HUES6 (cell line): ENCODE measurements at regions not wholly inside any gene's neighbourhood (a gene's known extent, or its start where the extent isn't known, plus 50 kb on each side); places are given as distances from the start of the nearest gene placed in this dataset.
"Not testable (repeated sequence)": the region's sequence is repeated elsewhere in the genome, so short reads cannot be mapped to it uniquely, and the experiment has no call there.

ENCODE experiments used
- H3K27ac ChIP-seq: 2 replicates; pipeline ENCODE4 v1.7.0; 2013; ENCODE audit warnings: low read depth, mild to moderate bottlenecking, low read length, inconsistent platforms
- H3K27me3 ChIP-seq: 2 replicates; pipeline ENCODE4 v1.6.1; 2013; ENCODE audit warnings: low read length; ENCODE audit not compliant: control insufficient read depth, insufficient read depth
- H3K36me3 ChIP-seq: 2 replicates; pipeline ENCODE4 v1.6.1; 2013; ENCODE audit warnings: low read length; ENCODE audit not compliant: control insufficient read depth, insufficient read depth
- H3K4me1 ChIP-seq: 2 replicates; pipeline ENCODE4 v1.6.1; 2013; ENCODE audit warnings: low read length; ENCODE audit not compliant: control insufficient read depth, insufficient read depth
- H3K4me3 ChIP-seq: 2 replicates; pipeline ENCODE4 v1.5.1; 2013; ENCODE audit warnings: low read depth, low read length
- H3K9ac ChIP-seq: one replicate; pipeline ENCODE4 v1.6.1; 2013; ENCODE audit warnings: mild to moderate bottlenecking, low read length
- H3K9me3 ChIP-seq: 2 replicates; pipeline ENCODE4 v1.6.1; 2013; ENCODE audit warnings: low read depth, low read length; ENCODE audit not compliant: control insufficient read depth, insufficient read depth

DNA sequence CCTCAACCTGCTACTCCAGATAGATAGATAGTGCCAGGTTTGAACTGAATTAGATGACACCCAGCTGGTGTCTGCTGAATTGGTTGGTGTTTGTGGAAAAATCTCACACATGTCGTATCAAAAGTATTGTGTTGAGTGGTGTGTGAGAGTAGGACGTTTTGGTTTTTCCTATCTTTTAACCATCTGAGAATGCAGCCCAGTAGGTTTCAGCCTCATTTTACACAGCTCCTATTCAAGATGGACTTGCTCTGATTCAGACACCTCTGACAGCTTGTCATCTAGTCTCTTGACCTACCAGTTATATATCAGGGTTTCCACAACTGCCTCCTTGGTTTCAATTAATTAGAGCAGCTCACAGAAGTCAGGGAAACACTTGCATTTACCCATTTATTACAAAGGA, 254.4 kb downstream of the KTN1 start:
- Histone ChIP-seq H3K27ac (no peak overlapping the region), H3K27me3 (no peaks in the 10 kb centered on the region), H3K9ac (no peak overlapping the region), H3K36me3 (no peaks in the 10 kb centered on the region), H3K4me1 (no peaks in the 10 kb centered on the region), H3K9me3 (no peaks in the 10 kb centered on the region), H3K4me3 (no peak overlapping the region)

GRCh38 chr14:55835985-55836384, 256.0 kb downstream of the KTN1 start:
- no peak overlapping the region for H3K9ac ChIP-seq
- peaks cover 2% of the 10 kb centered on the region; the same call in 1 of the 2 replicates for H3K9me3 ChIP-seq
- H3K4me1 ChIP-seq: no peaks in the 10 kb centered on the region
- H3K27ac ChIP-seq: no peak overlapping the region
- H3K27me3 ChIP-seq: no peaks in the 10 kb centered on the region
- no peaks in the 10 kb centered on the region for H3K36me3 ChIP-seq
- H3K4me3 ChIP-seq: no peak overlapping the region

DNA sequence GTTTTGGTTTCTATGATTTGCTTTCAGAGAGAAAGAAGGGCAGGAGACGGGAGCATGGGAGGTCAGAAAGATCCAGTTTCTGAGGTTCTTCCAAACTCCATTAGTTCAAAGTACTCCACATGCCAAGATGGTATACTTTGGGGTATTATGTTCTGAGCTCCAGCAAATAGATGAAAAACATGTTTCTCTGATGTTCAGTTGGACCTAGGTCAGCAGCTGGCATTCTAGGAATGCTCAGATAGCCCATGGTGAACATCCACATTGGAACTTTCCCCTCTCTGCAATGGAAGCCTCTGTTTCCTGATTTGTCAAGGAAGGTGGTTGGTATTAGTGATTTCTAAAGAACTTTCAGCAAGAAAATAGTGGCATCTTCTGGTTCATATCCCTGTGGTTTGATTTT, 257.5 kb downstream of the KTN1 start:
- no peaks in the 10 kb centered on the region for H3K36me3 ChIP-seq
- H3K27ac ChIP-seq: no peak overlapping the region
- H3K4me1 ChIP-seq: no peaks in the 10 kb centered on the region
- peaks cover 2% of the 10 kb centered on the region; the same call in 1 of the 2 replicates for H3K9me3 ChIP-seq
- no peaks in the 10 kb centered on the region for H3K27me3 ChIP-seq
- H3K4me3 ChIP-seq: no peak overlapping the region
- no peak overlapping the region for H3K9ac ChIP-seq

GRCh38 chr14:55838529-55839052, 258.6 kb downstream of the KTN1 start:
- H3K4me1 ChIP-seq: no peaks in the 10 kb centered on the region
- no peak overlapping the region for H3K9ac ChIP-seq
- H3K27ac ChIP-seq: no peak overlapping the region
- peaks cover 2% of the 10 kb centered on the region; the same call in 1 of the 2 replicates for H3K9me3 ChIP-seq
- H3K27me3 ChIP-seq: no peaks in the 10 kb centered on the region
- H3K36me3 ChIP-seq: no peaks in the 10 kb centered on the region
- no peak overlapping the region for H3K4me3 ChIP-seq

DNA sequence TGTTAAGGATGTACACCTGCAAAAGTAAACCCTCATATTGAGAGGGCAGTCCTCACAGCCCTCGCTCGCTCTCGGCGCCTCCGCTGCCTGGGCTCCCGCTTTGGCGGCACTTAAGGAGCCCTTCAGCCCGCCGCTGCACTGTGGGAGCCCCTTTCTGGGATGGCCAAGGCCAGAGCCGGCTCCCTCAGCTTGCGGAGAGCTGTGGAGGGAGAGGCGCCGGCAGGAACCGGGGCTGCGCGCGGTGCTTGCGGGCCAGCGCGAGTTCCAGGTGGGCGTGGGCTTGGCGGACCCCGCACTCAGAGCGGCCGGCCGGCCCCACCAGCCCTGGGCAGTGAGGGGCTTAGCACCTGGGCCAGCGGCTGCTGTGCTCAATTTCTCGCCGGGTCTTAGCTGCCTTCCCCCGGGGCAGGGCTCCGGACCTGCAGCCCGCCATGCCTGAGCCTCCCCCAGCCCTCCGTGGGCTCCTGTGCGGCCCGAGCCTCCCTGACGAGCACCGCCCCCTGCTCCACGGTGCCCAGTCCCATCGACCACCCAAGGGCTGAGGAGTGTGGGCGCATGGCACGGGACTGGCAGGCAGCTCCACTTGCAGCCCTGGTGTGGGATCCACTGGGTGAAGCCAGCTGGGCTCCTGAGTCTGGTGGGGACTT, 259.4 kb downstream of the KTN1 start:
- H3K27ac ChIP-seq, H3K4me3 ChIP-seq, H3K4me1 ChIP-seq, H3K36me3 ChIP-seq, H3K27me3 ChIP-seq, H3K9me3 ChIP-seq, H3K9ac ChIP-seq: not testable (repeated sequence)

- no peak overlapping the region for H3K27ac ChIP-seq
- H3K4me3 ChIP-seq: no peak overlapping the region
These were observed 260.8 kb downstream of the KTN1 start for GRCh38 chr14:55840821-55841220.

GRCh38 chr14:55841625-55842024, 261.6 kb downstream of the KTN1 start:
- H3K27me3 ChIP-seq: no peaks in the 10 kb centered on the region
- H3K9me3 ChIP-seq: peaks cover 9% of the 10 kb centered on the region; the same call in 1 of the 2 replicates
- H3K36me3 ChIP-seq: no peaks in the 10 kb centered on the region
- H3K4me1 ChIP-seq: no peaks in the 10 kb centered on the region
- no peak overlapping the region for H3K4me3 ChIP-seq
- no peak overlapping the region for H3K9ac ChIP-seq
- no peak overlapping the region for H3K27ac ChIP-seq

More at GRCh38 chr14:55840821-55841220, 260.8 kb downstream of the KTN1 start:
- H3K4me1 ChIP-seq: no peaks in the 10 kb centered on the region
- H3K27me3 ChIP-seq: no peaks in the 10 kb centered on the region
- H3K9me3 ChIP-seq: peaks cover 5% of the 10 kb centered on the region; the same call in 1 of the 2 replicates
- no peak overlapping the region for H3K9ac ChIP-seq
- no peaks in the 10 kb centered on the region for H3K36me3 ChIP-seq

DNA sequence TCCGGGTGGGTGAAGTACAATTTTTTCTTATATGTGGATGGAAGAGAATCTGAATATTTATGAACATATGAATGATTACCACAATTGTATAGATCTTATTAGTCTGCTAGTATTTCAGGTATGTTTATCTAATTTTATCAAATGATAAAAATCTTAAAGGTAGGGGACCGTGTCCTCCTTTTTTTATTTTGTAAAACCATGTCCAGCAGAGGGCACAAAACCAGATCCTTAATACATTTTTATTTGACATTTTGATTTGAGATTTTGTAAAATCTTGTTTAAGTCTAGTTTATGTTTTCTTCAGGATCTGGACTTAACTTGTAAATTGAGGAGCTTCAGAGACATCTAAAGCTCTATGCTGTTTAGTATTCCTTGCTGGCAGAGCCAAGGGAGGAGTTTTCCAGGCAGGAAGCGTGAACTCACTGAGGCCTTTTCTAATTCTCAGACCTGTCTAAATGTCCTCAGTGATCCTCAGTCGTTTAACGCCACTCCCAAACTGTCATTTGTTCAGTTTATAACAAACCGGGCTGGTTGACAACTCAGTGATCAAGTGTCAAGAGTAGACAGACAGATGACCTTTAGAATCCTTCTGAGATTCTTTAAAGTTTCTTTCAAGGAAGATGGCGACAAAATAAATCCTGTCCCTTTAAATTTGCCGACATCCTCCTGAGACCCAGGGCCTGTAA, 263.9 kb downstream of the KTN1 start:
- Histone ChIP-seq H3K9ac (no peak overlapping the region), H3K36me3 (no peaks in the 10 kb centered on the region), H3K27me3 (no peaks in the 10 kb centered on the region), H3K27ac (no peak overlapping the region), H3K4me1 (no peaks in the 10 kb centered on the region), H3K9me3 (peaks cover 9% of the 10 kb centered on the region; the same call in 1 of the 2 replicates), H3K4me3 (no peak overlapping the region)

- Histone ChIP-seq H3K27me3 (no peaks in the 10 kb centered on the region), H3K4me1 (no peaks in the 10 kb centered on the region), H3K4me3 (no peak overlapping the region), H3K9me3 (peaks cover 7% of the 10 kb centered on the region; the same call in 1 of the 2 replicates), H3K27ac (no peak overlapping the region), H3K9ac (no peak overlapping the region), H3K36me3 (no peaks in the 10 kb centered on the region)
These were observed 266.2 kb downstream of the KTN1 start for GRCh38 chr14:55845963-55846825.

DNA sequence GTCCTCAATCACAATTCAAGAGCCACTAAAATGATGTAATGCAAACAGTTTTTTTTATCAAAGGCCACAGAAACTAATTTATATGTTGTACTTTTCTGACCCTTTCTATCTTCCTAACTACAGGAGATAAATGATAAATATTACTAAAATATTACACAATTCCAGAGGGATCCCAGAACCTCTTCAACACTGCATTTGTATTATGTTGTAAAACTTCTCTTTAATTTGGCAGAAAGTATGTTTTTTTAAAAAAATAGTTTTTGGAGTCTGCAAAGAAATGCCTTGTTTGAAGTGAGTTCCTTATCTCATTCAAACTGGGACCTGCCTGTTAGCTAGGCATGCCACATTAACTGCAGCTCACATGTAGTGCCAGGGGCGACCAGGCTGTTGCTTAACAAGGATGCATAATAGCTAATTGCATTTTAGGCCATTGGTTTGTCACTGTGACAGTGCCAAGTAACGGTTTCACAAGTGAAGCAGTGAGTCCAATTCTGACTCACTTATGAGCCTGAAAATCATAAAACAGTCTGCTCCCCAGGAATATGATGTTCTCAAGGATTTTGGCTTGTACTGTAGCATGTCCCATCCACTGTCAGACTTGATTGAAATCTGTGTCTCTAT, 266.9 kb downstream of the KTN1 start:
- H3K4me1 ChIP-seq: no peaks in the 10 kb centered on the region
- no peak overlapping the region for H3K27ac ChIP-seq
- no peak overlapping the region for H3K4me3 ChIP-seq
- no peaks in the 10 kb centered on the region for H3K27me3 ChIP-seq
- H3K36me3 ChIP-seq: no peaks in the 10 kb centered on the region
- no peak overlapping the region for H3K9ac ChIP-seq
- peaks cover 7% of the 10 kb centered on the region; the same call in 1 of the 2 replicates for H3K9me3 ChIP-seq
